IPS-18a (cell line): ENCODE measurements at regions not wholly inside any gene's neighbourhood (a gene's known extent, or its start where the extent isn't known, plus 50 kb on each side); places are given as distances from the start of the nearest gene placed in this dataset.

Experiments used
- H3K27ac ChIP-seq: one replicate; pipeline ENCODE4 v1.5.1; 2013; ENCODE audit warnings: low read length
- H3K27me3 ChIP-seq: one replicate; pipeline ENCODE4 v1.6.1; 2013; ENCODE audit warnings: mild to moderate bottlenecking, low read length; ENCODE audit not compliant: control insufficient read depth, insufficient read depth
- H3K36me3 ChIP-seq: one replicate; pipeline ENCODE4 v1.6.1; 2013; ENCODE audit warnings: low read depth, low read length; ENCODE audit not compliant: control insufficient read depth
- H3K4me1 ChIP-seq: one replicate; pipeline ENCODE4 v1.6.1; 2013; ENCODE audit warnings: low read depth, low read length; ENCODE audit not compliant: control insufficient read depth
- H3K4me3 ChIP-seq: one replicate; pipeline ENCODE4 v1.5.1; 2013; ENCODE audit warnings: low read length
- H3K9ac ChIP-seq: one replicate; pipeline ENCODE4 v1.6.1; 2013; ENCODE audit warnings: mild to moderate bottlenecking, low read length, moderate library complexity
- H3K9me3 ChIP-seq: one replicate; pipeline ENCODE4 v1.6.1; 2013; ENCODE audit warnings: low read depth, low read length; ENCODE audit not compliant: control insufficient read depth

GRCh38 chr4:29213020-29213419, 1507.1 kb upstream of the PCDH7 start:
- Histone ChIP-seq H3K9me3 (no peaks in the 10 kb centered on the region), H3K36me3 (no peaks in the 10 kb centered on the region), H3K9ac (no peak overlapping the region), H3K27ac (no peak overlapping the region), H3K4me3 (no peak overlapping the region), H3K4me1 (no peaks in the 10 kb centered on the region), H3K27me3 (no peaks in the 10 kb centered on the region)

- H3K4me3 ChIP-seq, result no peak overlapping the region
- H3K27me3 ChIP-seq, result no peaks in the 10 kb centered on the region
- no peaks in the 10 kb centered on the region for H3K4me1 ChIP-seq
- no peaks in the 10 kb centered on the region for H3K9me3 ChIP-seq
- H3K9ac ChIP-seq, result no peak overlapping the region
- no peak overlapping the region for H3K27ac ChIP-seq
- H3K36me3 ChIP-seq, result no peaks in the 10 kb centered on the region
Measured at GRCh38 chr4:29220761-29221160, 1499.4 kb upstream of the PCDH7 start.

- Histone ChIP-seq H3K9me3 (no peaks in the 10 kb centered on the region), H3K4me3 (no peak overlapping the region), H3K36me3 (no peaks in the 10 kb centered on the region), H3K9ac (no peak overlapping the region), H3K27ac (no peak overlapping the region), H3K27me3 (no peaks in the 10 kb centered on the region), H3K4me1 (no peaks in the 10 kb centered on the region)
Measured at GRCh38 chr4:29224911-29225310, 1495.3 kb upstream of the PCDH7 start.

DNA sequence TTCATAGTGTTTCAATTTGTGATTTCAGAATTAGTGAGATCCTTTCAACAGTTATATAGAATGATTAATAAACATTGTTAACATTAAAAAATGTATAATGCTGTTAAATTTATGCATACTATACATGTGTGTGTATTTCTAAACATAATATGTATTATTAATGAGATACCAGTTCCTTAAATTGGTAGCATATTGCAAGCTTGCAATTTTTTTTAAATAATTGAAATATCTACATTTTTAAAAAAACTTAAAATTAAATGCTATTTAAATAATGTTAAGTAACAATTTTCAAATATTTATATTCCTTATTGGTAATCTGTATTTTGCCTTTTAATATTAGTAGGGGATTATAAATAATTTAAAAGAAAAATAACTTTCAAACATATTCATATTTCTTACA, 1479.5 kb upstream of the PCDH7 start:
- H3K27ac ChIP-seq, result no peak overlapping the region
- H3K4me3 ChIP-seq, result no peak overlapping the region
- H3K9me3 ChIP-seq, result no peaks in the 10 kb centered on the region
- H3K4me1 ChIP-seq, result no peaks in the 10 kb centered on the region
- H3K36me3 ChIP-seq, result no peaks in the 10 kb centered on the region
- H3K27me3 ChIP-seq, result no peaks in the 10 kb centered on the region
- H3K9ac ChIP-seq, result no peak overlapping the region

DNA sequence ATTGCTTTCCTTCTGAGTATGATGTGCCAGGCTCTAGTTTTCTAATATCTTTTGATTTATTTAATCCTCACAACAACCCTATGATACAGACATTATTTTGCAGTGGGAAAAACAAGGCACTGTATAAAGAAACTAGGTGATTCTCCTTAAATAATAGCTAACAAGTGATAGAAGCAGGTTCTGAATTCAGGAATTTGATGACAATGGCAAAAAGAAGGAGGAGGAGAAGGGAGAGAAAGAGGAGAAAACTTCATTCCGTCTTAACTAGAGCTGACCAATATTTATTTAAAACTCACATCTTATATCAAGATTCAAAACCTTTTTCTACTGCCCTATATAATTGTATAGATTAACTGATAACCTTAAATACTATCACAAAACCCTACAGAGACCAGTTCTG, 1477.1 kb upstream of the PCDH7 start:
- H3K9ac ChIP-seq, result no peak overlapping the region
- no peaks in the 10 kb centered on the region for H3K9me3 ChIP-seq
- no peak overlapping the region for H3K4me3 ChIP-seq
- no peaks in the 10 kb centered on the region for H3K36me3 ChIP-seq
- no peaks in the 10 kb centered on the region for H3K4me1 ChIP-seq
- no peak overlapping the region for H3K27ac ChIP-seq
- H3K27me3 ChIP-seq, result no peaks in the 10 kb centered on the region

- H3K36me3 ChIP-seq, result no peaks in the 10 kb centered on the region
- H3K9me3 ChIP-seq, result no peaks in the 10 kb centered on the region
- no peak overlapping the region for H3K9ac ChIP-seq
- no peaks in the 10 kb centered on the region for H3K27me3 ChIP-seq
- no peaks in the 10 kb centered on the region for H3K4me1 ChIP-seq
- no peak overlapping the region for H3K27ac ChIP-seq
- H3K4me3 ChIP-seq, result no peak overlapping the region
Measured at GRCh38 chr4:29243851-29244250, 1476.3 kb upstream of the PCDH7 start.

DNA sequence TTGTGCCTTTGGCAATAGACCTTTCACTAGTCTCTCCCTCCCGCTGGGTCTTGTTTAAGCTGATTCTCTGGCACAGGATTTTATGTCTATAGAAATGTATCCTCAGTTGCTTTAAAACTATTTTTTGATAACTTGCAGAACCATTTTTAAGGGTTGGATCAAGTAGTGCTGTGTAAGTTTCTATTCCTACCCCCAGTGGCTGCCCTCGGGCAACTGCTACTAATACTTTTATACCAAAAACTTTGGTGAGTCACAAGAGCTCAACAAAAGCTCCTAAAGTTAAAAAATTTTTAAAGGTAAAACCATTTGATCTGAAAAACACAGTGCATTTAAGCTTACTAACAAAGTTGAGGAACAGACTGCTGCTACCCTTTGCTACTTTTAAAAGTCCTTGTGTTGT, 1460.6 kb upstream of the PCDH7 start:
- no peak overlapping the region for H3K4me3 ChIP-seq
- no peaks in the 10 kb centered on the region for H3K9me3 ChIP-seq
- no peak overlapping the region for H3K9ac ChIP-seq
- no peaks in the 10 kb centered on the region for H3K27me3 ChIP-seq
- H3K36me3 ChIP-seq, result no peaks in the 10 kb centered on the region
- no peak overlapping the region for H3K27ac ChIP-seq
- H3K4me1 ChIP-seq, result no peaks in the 10 kb centered on the region

GRCh38 chr4:29262986-29263385, 1457.2 kb upstream of the PCDH7 start:
- no peaks in the 10 kb centered on the region for H3K9me3 ChIP-seq
- no peaks in the 10 kb centered on the region for H3K27me3 ChIP-seq

GRCh38 chr4:29276150-29276549, 1444.0 kb upstream of the PCDH7 start:
- Histone ChIP-seq H3K4me3 (no peak overlapping the region), H3K27me3 (no peaks in the 10 kb centered on the region), H3K27ac (no peak overlapping the region), H3K36me3 (no peaks in the 10 kb centered on the region), H3K9me3 (no peaks in the 10 kb centered on the region), H3K9ac (no peak overlapping the region), H3K4me1 (no peaks in the 10 kb centered on the region)

More at GRCh38 chr4:29262986-29263385, 1457.2 kb upstream of the PCDH7 start:
- Histone ChIP-seq H3K4me3 (no peak overlapping the region), H3K36me3 (no peaks in the 10 kb centered on the region), H3K9ac (no peak overlapping the region), H3K27ac (no peak overlapping the region), H3K4me1 (peaks cover 3% of the 10 kb centered on the region)

DNA sequence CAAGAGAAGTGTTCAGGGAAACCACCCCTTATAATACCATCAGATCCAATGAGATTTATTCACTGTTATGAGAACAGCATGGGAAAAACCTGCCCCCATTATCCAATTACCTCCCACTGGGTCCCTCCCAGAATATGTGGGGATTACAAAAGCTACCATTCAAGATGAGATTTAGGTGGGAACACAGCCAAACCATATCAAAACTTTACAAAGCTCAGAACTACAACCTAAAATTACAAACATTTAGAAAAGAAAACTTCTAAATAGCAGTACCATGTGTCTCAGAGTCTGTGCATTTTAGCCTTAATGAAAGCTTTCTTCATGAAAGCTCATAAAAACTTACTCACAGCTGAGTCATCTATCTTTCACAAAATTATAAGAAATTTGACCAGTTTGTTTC, 1442.8 kb upstream of the PCDH7 start:
- Histone ChIP-seq H3K4me3 (no peak overlapping the region), H3K9me3 (no peaks in the 10 kb centered on the region), H3K36me3 (no peaks in the 10 kb centered on the region), H3K4me1 (no peaks in the 10 kb centered on the region), H3K27ac (no peak overlapping the region), H3K27me3 (no peaks in the 10 kb centered on the region), H3K9ac (no peak overlapping the region)

- Histone ChIP-seq H3K36me3 (no peaks in the 10 kb centered on the region), H3K9ac (no peak overlapping the region), H3K9me3 (no peaks in the 10 kb centered on the region), H3K4me1 (no peaks in the 10 kb centered on the region), H3K4me3 (no peak overlapping the region), H3K27me3 (no peaks in the 10 kb centered on the region), H3K27ac (no peak overlapping the region)
Measured at GRCh38 chr4:29278585-29278984, 1441.6 kb upstream of the PCDH7 start.

- H3K27ac ChIP-seq, result no peak overlapping the region
- H3K9ac ChIP-seq, result no peak overlapping the region
- no peaks in the 10 kb centered on the region for H3K9me3 ChIP-seq
- H3K36me3 ChIP-seq, result no peaks in the 10 kb centered on the region
- H3K27me3 ChIP-seq, result no peaks in the 10 kb centered on the region
- H3K4me1 ChIP-seq, result no peaks in the 10 kb centered on the region
- H3K4me3 ChIP-seq, result no peak overlapping the region
Measured at GRCh38 chr4:29289118-29289517, 1431.1 kb upstream of the PCDH7 start.
